Spleen (tissue), 11 donors: ENCODE measurements at regions not wholly inside any gene's neighbourhood (a gene's known extent, or its start where the extent isn't known, plus 50 kb on each side); places are given as distances from the start of the nearest gene placed in this dataset.

Experiments used
- DNase-seq: peaks from one replicate; pipeline ENCODE4 v3.0.0-alpha.2; 2020
- H3K27ac ChIP-seq, 8 donors: fragments of 200-600 bp; sonication (generic) in 7 of 8; 1 replicate in 4 of 8; 2 replicates in 4 of 8; pipeline versions ENCODE4 v1.5.0 to v1.8.0; 2016 to 2021; ENCODE audit warnings: inconsistent platforms in 4 of 8, mild to moderate bottlenecking in 4 of 8, moderate library complexity in 1 of 8
- H3K27me3 ChIP-seq, 7 donors: fragments of 200-600 bp; sonication (generic) in 6 of 7; replicated peaks in 1 of 7; 1 replicate in 4 of 7; 2 replicates in 3 of 7; pipeline versions ENCODE4 v1.5.0 to v1.8.0; 2016 to 2021; ENCODE audit warnings: inconsistent platforms in 3 of 7, mild to moderate bottlenecking in 1 of 7
- H3K36me3 ChIP-seq, 6 donors: fragments of 200-600 bp; sonication (generic) in 5 of 6; 1 replicate in 4 of 6; 2 replicates in 2 of 6; pipeline versions ENCODE4 v1.5.0 to v1.8.0; 2016 to 2021; ENCODE audit warnings: inconsistent platforms in 2 of 6
- H3K4me1 ChIP-seq, 6 donors: fragments of 200-600 bp; sonication (generic) in 5 of 6; 1 replicate in 3 of 6; 2 replicates in 3 of 6; pipeline versions ENCODE4 v1.5.0 to v1.8.0; 2016 to 2021; ENCODE audit warnings: inconsistent platforms in 3 of 6
- H3K4me3 ChIP-seq, 8 donors: fragments of 200-600 bp; sonication (generic) in 7 of 8; 1 replicate in 4 of 8; 2 replicates in 4 of 8; pipeline versions ENCODE4 v1.5.0 to v1.8.0; 2016 to 2021; ENCODE audit warnings: inconsistent platforms in 4 of 8, mild to moderate bottlenecking in 4 of 8, moderate library complexity in 2 of 8
- H3K9me3 ChIP-seq, 8 donors: fragments of 200-600 bp; sonication (generic) in 7 of 8; 1 replicate in 4 of 8; 2 replicates in 4 of 8; pipeline versions ENCODE4 v1.5.0 to v1.8.0; 2016 to 2021; ENCODE audit warnings: inconsistent platforms in 4 of 8
- POLR2A ChIP-seq, 3 donors: fragments of 450-650 bp; IDR thresholded peaks; one replicate each; pipeline ENCODE4 v1.5.1; 2017; ENCODE audit warnings: antibody characterized with exemption in 3 of 3, mild to moderate bottlenecking in 1 of 3
- POLR2AphosphoS5 ChIP-seq, 3 donors: sonication (generic); formaldehyde crosslinking; IDR thresholded peaks; one replicate each; pipeline ENCODE4 v1.5.1; 2017; ENCODE audit warnings: antibody characterized with exemption in 3 of 3
- WGBS, 5 donors: extraction: QIAGEN DNeasy Blood & Tissue Kit in 3 of 5; methylation state at CpG; one replicate each; pipeline versions ENCODE4 v1.1.5 to v1.1.7; 2013 to 2018; 5-methylcytosine and 5-hydroxymethylcytosine counted together
- intact Hi-C: fragments of 100-400 bp; cut with DNase I; formaldehyde crosslinking; loops from one replicate; pipeline ENCODE4 v1.15.0; 2023; ENCODE audit warnings: low total_unique reads
- TF ChIP-seq, protein P1 (sequence below), 11 experiments: fragments of 200-600 bp in 7 of 11; fragments of 450-650 bp in 4 of 11; sonication (generic) in 4 of 11; IDR thresholded peaks in 8 of 11; conservative IDR thresholded peaks in 3 of 11; 1 replicate in 7 of 11; 2 replicates in 4 of 11; pipeline versions ENCODE4 v1.4.0 to v1.8.0; 2016 to 2021; ENCODE audit warnings: antibody characterized with exemption in 11 of 11, inconsistent platforms in 4 of 11, mild to moderate bottlenecking in 1 of 11
- donor health status: healthy with polysubstance abuse.
- donor health status: DM: no; HTN: no; CAD: no; lungs with moderate emphysema.
- donor health status: DM: no; HTN: no; CAD: no.
- donor health status: Bipolar disorder and iron deficiency.
- donor health status: healthy.
- donor health status: DM: no; HTN: no; CAD: no.
- donor health status: DM: yes; HTN: yes; CAD: no.

DNA sequence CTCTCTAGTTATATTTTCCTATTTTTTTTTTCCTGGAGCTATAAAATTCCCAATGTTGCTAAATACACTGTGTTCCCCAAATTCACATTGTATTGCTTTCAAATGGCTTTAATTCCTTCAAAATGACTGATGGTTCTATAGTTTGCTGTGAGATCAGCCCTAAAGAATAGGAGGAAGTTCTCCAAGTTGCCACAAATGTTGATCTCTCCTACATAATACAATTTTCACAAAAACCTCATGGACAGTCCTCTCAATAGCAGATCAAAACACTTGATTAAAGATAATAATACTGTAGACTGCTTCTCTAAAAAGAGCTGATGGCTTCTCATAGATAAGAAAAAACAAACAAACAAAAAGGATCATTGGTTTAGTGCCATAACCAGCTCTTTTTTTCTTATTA lies 97.8 kb upstream of the CAV2 start:
- intact Hi-C loops: no loop called here
- no peak overlapping the region for H3K4me3 ChIP-seq
- peaks cover 0 to 9% (median 0%) of the 10 kb centered on the region in 8 donors for H3K9me3 ChIP-seq
- TF ChIP-seq, protein P1, sequence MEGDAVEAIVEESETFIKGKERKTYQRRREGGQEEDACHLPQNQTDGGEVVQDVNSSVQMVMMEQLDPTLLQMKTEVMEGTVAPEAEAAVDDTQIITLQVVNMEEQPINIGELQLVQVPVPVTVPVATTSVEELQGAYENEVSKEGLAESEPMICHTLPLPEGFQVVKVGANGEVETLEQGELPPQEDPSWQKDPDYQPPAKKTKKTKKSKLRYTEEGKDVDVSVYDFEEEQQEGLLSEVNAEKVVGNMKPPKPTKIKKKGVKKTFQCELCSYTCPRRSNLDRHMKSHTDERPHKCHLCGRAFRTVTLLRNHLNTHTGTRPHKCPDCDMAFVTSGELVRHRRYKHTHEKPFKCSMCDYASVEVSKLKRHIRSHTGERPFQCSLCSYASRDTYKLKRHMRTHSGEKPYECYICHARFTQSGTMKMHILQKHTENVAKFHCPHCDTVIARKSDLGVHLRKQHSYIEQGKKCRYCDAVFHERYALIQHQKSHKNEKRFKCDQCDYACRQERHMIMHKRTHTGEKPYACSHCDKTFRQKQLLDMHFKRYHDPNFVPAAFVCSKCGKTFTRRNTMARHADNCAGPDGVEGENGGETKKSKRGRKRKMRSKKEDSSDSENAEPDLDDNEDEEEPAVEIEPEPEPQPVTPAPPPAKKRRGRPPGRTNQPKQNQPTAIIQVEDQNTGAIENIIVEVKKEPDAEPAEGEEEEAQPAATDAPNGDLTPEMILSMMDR (IDR thresholded peaks at IDR 0.05 in 8 of 11, conservative IDR thresholded peaks at IDR 0.05 in 3 of 11): no peak
- no peak for TF ChIP-seq POLR2AphosphoS5 (IDR thresholded peaks at IDR 0.05)
- no peak for TF ChIP-seq POLR2A (IDR thresholded peaks at IDR 0.05)
- DNase-seq: no peak
- no peak overlapping the region for H3K27ac ChIP-seq
- H3K27me3 ChIP-seq: peaks cover 0 to 4% (median 0%) of the 10 kb centered on the region in 7 donors
- H3K36me3 ChIP-seq: no peaks in the 10 kb centered on the region
- no peaks in the 10 kb centered on the region for H3K4me1 ChIP-seq

- intact Hi-C loops: no loop called here
- no peak for DNase-seq
Observed at GRCh38 chr7:116403265-116403664, 96.3 kb upstream of the CAV2 start.

GRCh38 chr7:116404389-116404788 lies 95.1 kb upstream of the CAV2 start:
- 77 to 88% (median 83%) methylated on average over 3 of the region's 3 CpGs for WGBS, 5 donors
- intact Hi-C loops: no loop called here
- DNase-seq: no peak
- Histone ChIP-seq H3K27me3 (peaks cover 0 to 4% (median 0%) of the 10 kb centered on the region in 7 donors), H3K36me3 (no peaks in the 10 kb centered on the region), H3K27ac (no peak overlapping the region), H3K4me3 (no peak overlapping the region), H3K9me3 (no peaks in the 10 kb centered on the region), H3K4me1 (no peaks in the 10 kb centered on the region)
- no peak for TF ChIP-seq POLR2AphosphoS5 (IDR thresholded peaks at IDR 0.05)
- no peak for TF ChIP-seq POLR2A (IDR thresholded peaks at IDR 0.05)
- TF ChIP-seq, protein P1 (IDR thresholded peaks at IDR 0.05 in 8 of 11, conservative IDR thresholded peaks at IDR 0.05 in 3 of 11): no peak

More at GRCh38 chr7:116403265-116403664, 96.3 kb upstream of the CAV2 start:
- Histone ChIP-seq H3K4me1 (no peaks in the 10 kb centered on the region), H3K36me3 (no peaks in the 10 kb centered on the region), H3K27ac (no peak overlapping the region), H3K9me3 (peaks cover 0 to 3% (median 0%) of the 10 kb centered on the region in 8 donors), H3K4me3 (no peak overlapping the region), H3K27me3 (peaks cover 0 to 4% (median 0%) of the 10 kb centered on the region in 7 donors)
- TF ChIP-seq POLR2A (IDR thresholded peaks at IDR 0.05): no peak
- no peak for TF ChIP-seq POLR2AphosphoS5 (IDR thresholded peaks at IDR 0.05)
- TF ChIP-seq, protein P1 (IDR thresholded peaks at IDR 0.05 in 8 of 11, conservative IDR thresholded peaks at IDR 0.05 in 3 of 11): no peak
- 18 to 43% (median 28%) methylated on average over 1 of the region's 1 CpG for WGBS, 5 donors

DNA sequence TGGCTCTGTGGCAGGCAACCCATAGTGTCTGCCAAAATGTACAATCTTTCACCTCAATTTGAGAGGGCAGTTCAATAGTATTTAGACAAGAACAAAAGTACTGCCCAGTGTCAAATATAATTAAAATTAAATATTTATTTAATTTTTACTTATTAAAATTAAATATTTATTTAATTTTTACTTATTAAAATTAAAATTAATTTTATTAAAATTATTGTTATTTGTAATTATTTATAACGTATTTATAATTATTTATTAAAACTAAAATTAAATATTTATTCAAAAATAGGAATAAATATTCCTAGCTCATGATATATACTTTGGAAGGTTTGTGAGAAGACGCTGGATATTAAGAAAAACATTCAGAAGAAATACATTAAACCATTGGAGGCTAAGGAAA lies 93.7 kb upstream of the CAV2 start:
- Histone ChIP-seq H3K4me1 (no peaks in the 10 kb centered on the region), H3K27ac (no peak overlapping the region), H3K36me3 (no peaks in the 10 kb centered on the region), H3K27me3 (peaks cover 0 to 4% (median 0%) of the 10 kb centered on the region in 7 donors), H3K9me3 (no peaks in the 10 kb centered on the region), H3K4me3 (no peak overlapping the region)
- TF ChIP-seq POLR2AphosphoS5 (IDR thresholded peaks at IDR 0.05) (no peak), POLR2A (IDR thresholded peaks at IDR 0.05) (no peak)
- TF ChIP-seq, protein P1 (IDR thresholded peaks at IDR 0.05 in 8 of 11, conservative IDR thresholded peaks at IDR 0.05 in 3 of 11): no peak
- 66 to 89% (median 81%) methylated on average over 2 of the region's 2 CpGs for WGBS, 5 donors
- no peak for DNase-seq
- intact Hi-C loops: no loop called here
